ENCODE measurements at regions not wholly inside any gene's neighbourhood (a gene's known extent, or its start where the extent isn't known, plus 50 kb on each side); places are given as distances from the start of the nearest gene placed in this dataset.

- 50 to 93% (median 61%) methylated on average over 1 of the region's 1 CpG for WGBS, 3 donors
- Histone ChIP-seq H3K9me3 (no peaks in the 10 kb centered on the region), H3K27me3 (no peaks in the 10 kb centered on the region), H3K27ac (no peak overlapping the region), H3K4me1 (ENCODE audit: insufficient read depth) (no peaks in the 10 kb centered on the region), H3K4me3 (no peak overlapping the region), H3K36me3 (no peaks in the 10 kb centered on the region)
- TF ChIP-seq POLR2A (IDR thresholded peaks at IDR 0.05) (no peak), CTCF (IDR thresholded peaks at IDR 0.05) (no peak), EP300 (IDR thresholded peaks at IDR 0.05) (no peak)
- intact Hi-C loops (cut with DNase I): loop anchor here in 1 of 4 donors (10.0 kb wide), 1 partner anchor 161 kb away; no protein-coding TSS in a partner anchor
- no peak for DNase-seq
Observed at GRCh38 chr3:30523366-30523765, 83.0 kb upstream of the TGFBR2 start.

- TF ChIP-seq POLR2A (IDR thresholded peaks at IDR 0.05): no peak
- no peak for TF ChIP-seq EP300 (IDR thresholded peaks at IDR 0.05)
- no peak for TF ChIP-seq CTCF (IDR thresholded peaks at IDR 0.05)
- Histone ChIP-seq H3K4me1 (ENCODE audit: insufficient read depth) (no peaks in the 10 kb centered on the region), H3K27me3 (no peaks in the 10 kb centered on the region), H3K9me3 (no peaks in the 10 kb centered on the region), H3K27ac (no peak overlapping the region), H3K4me3 (no peak overlapping the region), H3K36me3 (no peaks in the 10 kb centered on the region)
- 72 to 86% (median 80%) methylated on average over 4 of the region's 4 CpGs for WGBS, 3 donors
- DNase-seq: no peak
- intact Hi-C loops (cut with DNase I): loop anchor here in 1 of 4 donors (10.0 kb wide), 1 partner anchor 160 kb away; no protein-coding TSS in a partner anchor
Observed at GRCh38 chr3:30524357-30525040, 81.9 kb upstream of the TGFBR2 start.

- no peak for DNase-seq
- WGBS, 3 donors: 96% methylated on average over 1 of the region's 1 CpG
- Histone ChIP-seq H3K27me3 (no peaks in the 10 kb centered on the region), H3K9me3 (no peaks in the 10 kb centered on the region), H3K4me3 (no peak overlapping the region), H3K27ac (no peak overlapping the region), H3K4me1 (ENCODE audit: insufficient read depth) (no peaks in the 10 kb centered on the region), H3K36me3 (no peaks in the 10 kb centered on the region)
- intact Hi-C loops (cut with DNase I): loop anchor here in 1 of 4 donors (10.0 kb wide), 1 partner anchor 159 kb away; no protein-coding TSS in a partner anchor
- TF ChIP-seq POLR2A (IDR thresholded peaks at IDR 0.05) (no peak), CTCF (IDR thresholded peaks at IDR 0.05) (no peak), EP300 (IDR thresholded peaks at IDR 0.05) (no peak)
Observed at GRCh38 chr3:30526031-30526430, 80.4 kb upstream of the TGFBR2 start.

DNA sequence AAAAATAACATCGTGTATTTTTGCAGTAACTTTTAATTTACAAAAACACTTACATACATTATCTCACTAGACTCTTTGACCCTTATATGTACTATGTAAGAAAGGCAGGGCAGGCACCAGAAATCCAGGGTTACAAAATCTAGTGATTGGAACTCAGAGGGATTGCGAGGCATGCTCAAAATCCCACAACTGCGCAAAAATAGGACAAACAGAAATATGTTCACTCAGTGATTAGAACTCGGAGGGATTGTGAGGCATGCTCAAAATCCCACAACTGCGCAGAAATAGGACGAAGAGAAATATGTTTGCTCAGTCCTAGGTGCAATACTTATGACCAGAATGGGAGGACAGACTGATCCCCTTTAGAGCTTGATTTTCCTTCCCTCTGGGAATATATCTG lies 79.2 kb upstream of the TGFBR2 start:
- TF ChIP-seq EP300 (IDR thresholded peaks at IDR 0.05) (no peak), CTCF (IDR thresholded peaks at IDR 0.05) (no peak), POLR2A (IDR thresholded peaks at IDR 0.05) (no peak)

More for the DNA sequence above, 79.2 kb upstream of the TGFBR2 start:
- intact Hi-C loops (cut with DNase I): loop anchor here in 1 of 4 donors (10.0 kb wide), 1 partner anchor 158 kb away; no protein-coding TSS in a partner anchor
- H3K9me3 ChIP-seq: no peaks in the 10 kb centered on the region
- H3K4me1 ChIP-seq (ENCODE audit: insufficient read depth): no peaks in the 10 kb centered on the region
- no peak overlapping the region for H3K4me3 ChIP-seq
- no peak overlapping the region for H3K27ac ChIP-seq
- no peak for DNase-seq
- WGBS, 3 donors: 87 to 90% (median 89%) methylated on average over 6 of the region's 6 CpGs
- H3K36me3 ChIP-seq: no peaks in the 10 kb centered on the region
- no peaks in the 10 kb centered on the region for H3K27me3 ChIP-seq
